Activated naive CD8-positive, alpha-beta T cell treated with anti-CD3 and anti-CD28 coated beads, Interleukin-2, amount 50 U/mL, for 24 hours (primary cell): ENCODE measurements at regions not wholly inside any gene's neighbourhood (a gene's known extent, or its start where the extent isn't known, plus 50 kb on each side); places are given as distances from the start of the nearest gene placed in this dataset.
"Not testable (repeated sequence)": the region's sequence is repeated elsewhere in the genome, so short reads cannot be mapped to it uniquely, and the experiment has no call there.

Experiments used
- ATAC-seq: fragments of 150-1000 bp; cut with Tn5 transposase; one replicate; pipeline ENCODE4 v1.10.0; 2021
- DNase-seq: peaks from one replicate; pipeline ENCODE4 v3.0.0; 2021
- H3K27ac Mint-ChIP-seq: one replicate; pipeline ENCODE4 v1.8.0; 2021; ENCODE audit warnings: mild to moderate bottlenecking, mixed read lengths
- H3K27me3 Mint-ChIP-seq: one replicate; pipeline ENCODE4 v1.8.0; 2021; ENCODE audit warnings: mixed read lengths
- H3K36me3 Mint-ChIP-seq: one replicate; pipeline ENCODE4 v1.8.0; 2021; ENCODE audit warnings: low read depth, mixed read lengths
- H3K4me1 Mint-ChIP-seq: one replicate; pipeline ENCODE4 v1.8.0; 2021; ENCODE audit warnings: mixed read lengths
- H3K4me3 Mint-ChIP-seq: one replicate; pipeline ENCODE4 v1.8.0; 2021; ENCODE audit warnings: mild to moderate bottlenecking, moderate library complexity, mixed read lengths
- H3K9me3 Mint-ChIP-seq: one replicate; pipeline ENCODE4 v1.8.0; 2021; ENCODE audit warnings: mixed read lengths

GRCh38 chrX:129007631-129008030, 515.7 kb downstream of the SMARCA1 start:
- no peak for ATAC-seq
- H3K9me3 Mint-ChIP-seq: no peaks in the 10 kb centered on the region
- no peaks in the 10 kb centered on the region for H3K4me1 Mint-ChIP-seq
- no peaks in the 10 kb centered on the region for H3K27me3 Mint-ChIP-seq
- no peaks in the 10 kb centered on the region for H3K36me3 Mint-ChIP-seq
- no peak overlapping the region for H3K4me3 Mint-ChIP-seq
- no peak overlapping the region for H3K27ac Mint-ChIP-seq
- no peak for DNase-seq

GRCh38 chrX:129006491-129006890, 516.8 kb downstream of the SMARCA1 start:
- Mint-ChIP-seq H3K27me3 (no peaks in the 10 kb centered on the region), H3K36me3 (no peaks in the 10 kb centered on the region), H3K4me1 (no peaks in the 10 kb centered on the region), H3K27ac (no peak overlapping the region), H3K9me3 (no peaks in the 10 kb centered on the region), H3K4me3 (no peak overlapping the region)
- ATAC-seq (no peak), DNase-seq (no peak)

- no peak for ATAC-seq
These were observed 522.5 kb downstream of the SMARCA1 start for GRCh38 chrX:129000797-129001196.

GRCh38 chrX:129000018-129000417, 523.3 kb downstream of the SMARCA1 start:
- H3K36me3 Mint-ChIP-seq: no peaks in the 10 kb centered on the region
- H3K9me3 Mint-ChIP-seq: no peaks in the 10 kb centered on the region
- H3K4me1 Mint-ChIP-seq: no peaks in the 10 kb centered on the region
- no peak for DNase-seq
- no peaks in the 10 kb centered on the region for H3K27me3 Mint-ChIP-seq
- no peak for ATAC-seq
- H3K4me3 Mint-ChIP-seq: no peak overlapping the region
- no peak overlapping the region for H3K27ac Mint-ChIP-seq

More at GRCh38 chrX:129000797-129001196, 522.5 kb downstream of the SMARCA1 start:
- H3K9me3 Mint-ChIP-seq: no peaks in the 10 kb centered on the region
- H3K4me1 Mint-ChIP-seq: no peaks in the 10 kb centered on the region
- H3K27ac Mint-ChIP-seq: no peak overlapping the region
- DNase-seq: no peak
- no peaks in the 10 kb centered on the region for H3K27me3 Mint-ChIP-seq
- no peak overlapping the region for H3K4me3 Mint-ChIP-seq
- H3K36me3 Mint-ChIP-seq: no peaks in the 10 kb centered on the region

GRCh38 chrX:128992107-128992971, 531.0 kb downstream of the SMARCA1 start:
- Mint-ChIP-seq H3K36me3 (no peaks in the 10 kb centered on the region), H3K27me3 (no peaks in the 10 kb centered on the region), H3K4me1 (no peaks in the 10 kb centered on the region), H3K9me3 (no peaks in the 10 kb centered on the region), H3K4me3 (no peak overlapping the region), H3K27ac (no peak overlapping the region)
- ATAC-seq (no peak), DNase-seq (no peak)

- Mint-ChIP-seq H3K9me3 (no peaks in the 10 kb centered on the region), H3K27me3 (no peaks in the 10 kb centered on the region), H3K4me1 (no peaks in the 10 kb centered on the region), H3K36me3 (no peaks in the 10 kb centered on the region), H3K4me3 (no peak overlapping the region), H3K27ac (no peak overlapping the region)
- no peak for ATAC-seq
- peak; percentile 10 for DNase-seq
These were observed 547.5 kb downstream of the SMARCA1 start for GRCh38 chrX:128975745-128976144.

GRCh38 chrX:128973033-128973432, 550.3 kb downstream of the SMARCA1 start:
- Mint-ChIP-seq H3K36me3 (no peaks in the 10 kb centered on the region), H3K27ac (no peak overlapping the region), H3K4me1 (no peaks in the 10 kb centered on the region), H3K4me3 (no peak overlapping the region), H3K27me3 (no peaks in the 10 kb centered on the region), H3K9me3 (no peaks in the 10 kb centered on the region)
- DNase-seq: no peak
- no peak for ATAC-seq

GRCh38 chrX:128961290-128961689, 562.0 kb downstream of the SMARCA1 start:
- Mint-ChIP-seq H3K27me3 (no peaks in the 10 kb centered on the region), H3K4me1 (no peaks in the 10 kb centered on the region), H3K4me3 (no peak overlapping the region), H3K27ac (no peak overlapping the region), H3K9me3 (peaks cover 2% of the 10 kb centered on the region), H3K36me3 (no peaks in the 10 kb centered on the region)
- ATAC-seq (no peak), DNase-seq (no peak)

- DNase-seq, H3K36me3 Mint-ChIP-seq, H3K4me3 Mint-ChIP-seq, H3K4me1 Mint-ChIP-seq, H3K27me3 Mint-ChIP-seq, ATAC-seq, H3K27ac Mint-ChIP-seq: not testable (repeated sequence)
- peaks cover 18% of the 10 kb centered on the region for H3K9me3 Mint-ChIP-seq
These were observed 568.6 kb downstream of the SMARCA1 start for GRCh38 chrX:128954697-128955096.

GRCh38 chrX:128931071-128931470, 592.2 kb downstream of the SMARCA1 start:
- Mint-ChIP-seq H3K27ac (no peak overlapping the region), H3K4me1 (no peaks in the 10 kb centered on the region), H3K9me3 (peaks cover 4% of the 10 kb centered on the region), H3K36me3 (no peaks in the 10 kb centered on the region), H3K27me3 (peaks cover 2% of the 10 kb centered on the region), H3K4me3 (no peak overlapping the region)
- DNase-seq: no peak
- no peak for ATAC-seq

GRCh38 chrX:128929271-128930057, 593.8 kb downstream of the SMARCA1 start:
- H3K9me3 Mint-ChIP-seq: peaks cover 4% of the 10 kb centered on the region
- no peaks in the 10 kb centered on the region for H3K4me1 Mint-ChIP-seq
- H3K27ac Mint-ChIP-seq: no peak overlapping the region
- DNase-seq (no peak), ATAC-seq (no peak)
- peaks cover 2% of the 10 kb centered on the region for H3K27me3 Mint-ChIP-seq
- no peak overlapping the region for H3K4me3 Mint-ChIP-seq
- H3K36me3 Mint-ChIP-seq: no peaks in the 10 kb centered on the region

- Mint-ChIP-seq H3K9me3 (peaks cover 4% of the 10 kb centered on the region), H3K4me1 (no peaks in the 10 kb centered on the region), H3K36me3 (no peaks in the 10 kb centered on the region), H3K27ac (no peak overlapping the region), H3K4me3 (no peak overlapping the region), H3K27me3 (peaks cover 2% of the 10 kb centered on the region)
- no peak for ATAC-seq
- DNase-seq: no peak
These were observed 594.7 kb downstream of the SMARCA1 start for GRCh38 chrX:128928636-128929035.

- H3K4me3 Mint-ChIP-seq: no peak overlapping the region
- H3K27ac Mint-ChIP-seq: no peak overlapping the region
- no peaks in the 10 kb centered on the region for H3K36me3 Mint-ChIP-seq
- peaks cover 2% of the 10 kb centered on the region for H3K27me3 Mint-ChIP-seq
- H3K9me3 Mint-ChIP-seq: peaks cover 4% of the 10 kb centered on the region
- no peak for DNase-seq
- no peak for ATAC-seq
- H3K4me1 Mint-ChIP-seq: no peaks in the 10 kb centered on the region
These were observed 595.9 kb downstream of the SMARCA1 start for GRCh38 chrX:128927363-128927762.

GRCh38 chrX:128906753-128907152, 616.5 kb downstream of the SMARCA1 start:
- Mint-ChIP-seq H3K27me3 (no peaks in the 10 kb centered on the region), H3K9me3 (no peaks in the 10 kb centered on the region), H3K27ac (no peak overlapping the region), H3K4me3 (no peak overlapping the region), H3K36me3 (no peaks in the 10 kb centered on the region), H3K4me1 (no peaks in the 10 kb centered on the region)
- DNase-seq: no peak
- ATAC-seq: no peak

GRCh38 chrX:128901018-128901417, 622.3 kb downstream of the SMARCA1 start:
- Mint-ChIP-seq H3K4me3 (no peak overlapping the region), H3K36me3 (no peaks in the 10 kb centered on the region), H3K27me3 (no peaks in the 10 kb centered on the region), H3K9me3 (no peaks in the 10 kb centered on the region), H3K27ac (no peak overlapping the region), H3K4me1 (no peaks in the 10 kb centered on the region)
- DNase-seq (no peak), ATAC-seq (no peak)
